Liver (tissue), 8 donors: ENCODE measurements at regions not wholly inside any gene's neighbourhood (a gene's known extent, or its start where the extent isn't known, plus 50 kb on each side); places are given as distances from the start of the nearest gene placed in this dataset.

Source experiments
- DNase-seq: peaks from one replicate; pipeline ENCODE4 v3.0.0-alpha.2; 2017; ENCODE audit warnings: low spot score
- H3K27ac ChIP-seq, 2 donors: one replicate each; pipeline ENCODE4 v1.7.0; 2013; ENCODE audit warnings: inconsistent platforms in 2 of 2, low read length in 2 of 2, control low read depth in 1 of 2, low read depth in 1 of 2, mild to moderate bottlenecking in 1 of 2
- H3K27me3 ChIP-seq, 4 donors: one replicate each; pipeline versions ENCODE4 v1.6.1 to v1.7.0; 2013; ENCODE audit warnings: low read length in 3 of 4, inconsistent platforms in 1 of 4, mild to moderate bottlenecking in 1 of 4, moderate library complexity in 1 of 4; ENCODE audit not compliant: control insufficient read depth in 4 of 4, insufficient read depth in 4 of 4
- H3K36me3 ChIP-seq, 4 donors: one replicate each; pipeline versions ENCODE4 v1.6.1 to v1.7.0; 2013; ENCODE audit warnings: low read length in 3 of 4, mild to moderate bottlenecking in 3 of 4, low read depth in 1 of 4, moderate library complexity in 1 of 4; ENCODE audit not compliant: control insufficient read depth in 4 of 4, insufficient read depth in 3 of 4
- H3K4me1 ChIP-seq, 4 donors: one replicate each; pipeline versions ENCODE4 v1.6.1 to v1.7.0; 2013; ENCODE audit warnings: low read length in 3 of 4, mild to moderate bottlenecking in 3 of 4, moderate library complexity in 1 of 4; ENCODE audit not compliant: control insufficient read depth in 4 of 4, insufficient read depth in 4 of 4
- H3K4me3 ChIP-seq, 3 donors: one replicate each; pipeline versions ENCODE4 v1.6.1 to v1.7.0; 2013; ENCODE audit warnings: low read length in 3 of 3, control low read depth in 1 of 3, low read depth in 1 of 3, mild to moderate bottlenecking in 1 of 3
- H3K9ac ChIP-seq, 2 donors: one replicate each; pipeline ENCODE4 v1.7.0; 2013; ENCODE audit warnings: low read length in 2 of 2, mild to moderate bottlenecking in 2 of 2, moderate library complexity in 2 of 2, control low read depth in 1 of 2, low read depth in 1 of 2
- H3K9me3 ChIP-seq, 4 donors: one replicate each; pipeline versions ENCODE4 v1.6.1 to v1.7.0; 2013; ENCODE audit warnings: low read length in 3 of 4; ENCODE audit not compliant: control insufficient read depth in 4 of 4
- EGR1 ChIP-seq, 2 donors: IDR thresholded peaks; 2 replicates each; pipeline ENCODE4 v1.6.1; 2016 to 2018; ENCODE audit warnings: antibody characterized with exemption in 2 of 2, low read depth in 2 of 2
- FOXA1 ChIP-seq: IDR thresholded peaks from 2 replicates; pipeline ENCODE4 v1.6.1; 2016; ENCODE audit warnings: antibody characterized with exemption
- FOXA2 ChIP-seq: IDR thresholded peaks from 2 replicates; pipeline ENCODE4 v1.6.1; 2016; ENCODE audit warnings: antibody characterized with exemption
- GABPA ChIP-seq, 2 donors: IDR thresholded peaks in 1 of 2; conservative IDR thresholded peaks in 1 of 2; 2 replicates each; pipeline ENCODE4 v1.6.1; 2016; ENCODE audit warnings: antibody characterized with exemption in 2 of 2, mild to moderate bottlenecking in 1 of 2, moderate library complexity in 1 of 2
- HNF4A ChIP-seq, 2 donors: conservative IDR thresholded peaks; 2 replicates each; pipeline ENCODE4 v1.6.1; 2016; ENCODE audit warnings: antibody characterized with exemption in 2 of 2, mild to moderate bottlenecking in 2 of 2
- HNF4G ChIP-seq: IDR thresholded peaks from 2 replicates; pipeline ENCODE4 v1.6.1; 2016; ENCODE audit warnings: antibody characterized with exemption
- JUND ChIP-seq, 2 donors: IDR thresholded peaks; 2 replicates each; pipeline ENCODE4 v1.6.1; 2016; ENCODE audit warnings: antibody characterized with exemption in 2 of 2
- NR2F2 ChIP-seq: IDR thresholded peaks from 2 replicates; pipeline ENCODE4 v1.6.1; 2016; ENCODE audit warnings: antibody characterized with exemption
- RAD21 ChIP-seq, 2 donors: IDR thresholded peaks; 2 replicates each; pipeline ENCODE4 v1.6.1; 2016; ENCODE audit warnings: antibody characterized with exemption in 2 of 2, mild to moderate bottlenecking in 2 of 2
- RXRA ChIP-seq, 2 donors: IDR thresholded peaks; 2 replicates each; pipeline ENCODE4 v1.6.1; 2017 to 2018; ENCODE audit warnings: antibody characterized with exemption in 2 of 2, mild to moderate bottlenecking in 1 of 2
- SP1 ChIP-seq: IDR thresholded peaks from 2 replicates; pipeline ENCODE4 v1.6.1; 2018; ENCODE audit warnings: antibody characterized with exemption, mild to moderate bottlenecking
- TAF1 ChIP-seq: conservative IDR thresholded peaks from 2 replicates; pipeline ENCODE4 v1.6.1; 2016; ENCODE audit warnings: antibody characterized with exemption, mild to moderate bottlenecking
- WGBS: extraction: QIAGEN DNeasy Blood & Tissue Kit; methylation state at CpG from one replicate; pipeline ENCODE4 v1.1.7; 2013; 5-methylcytosine and 5-hydroxymethylcytosine counted together
- TF ChIP-seq, protein P1 (sequence below): IDR thresholded peaks from 2 replicates; pipeline ENCODE4 v1.6.1; 2016; ENCODE audit warnings: antibody characterized with exemption
- TF ChIP-seq, protein P2 (sequence below): IDR thresholded peaks from 2 replicates; pipeline ENCODE4 v1.6.1; 2016; ENCODE audit warnings: antibody characterized with exemption
- TF ChIP-seq, protein P3 (sequence below): IDR thresholded peaks from 2 replicates; pipeline ENCODE4 v1.6.1; 2016; ENCODE audit warnings: antibody characterized with exemption, mild to moderate bottlenecking
- TF ChIP-seq, protein P4 (sequence below): fragments of 150-350 bp; IDR thresholded peaks from 2 replicates; pipeline ENCODE4 v1.5.1; 2017; ENCODE audit warnings: improper control_type of control experiment, low read depth, low read length; ENCODE audit not compliant: missing input control
- donor health status: healthy.
- donor health status: healthy.
- donor health status: healthy.
- donor health status: healthy.
- donor health status: healthy.

DNA sequence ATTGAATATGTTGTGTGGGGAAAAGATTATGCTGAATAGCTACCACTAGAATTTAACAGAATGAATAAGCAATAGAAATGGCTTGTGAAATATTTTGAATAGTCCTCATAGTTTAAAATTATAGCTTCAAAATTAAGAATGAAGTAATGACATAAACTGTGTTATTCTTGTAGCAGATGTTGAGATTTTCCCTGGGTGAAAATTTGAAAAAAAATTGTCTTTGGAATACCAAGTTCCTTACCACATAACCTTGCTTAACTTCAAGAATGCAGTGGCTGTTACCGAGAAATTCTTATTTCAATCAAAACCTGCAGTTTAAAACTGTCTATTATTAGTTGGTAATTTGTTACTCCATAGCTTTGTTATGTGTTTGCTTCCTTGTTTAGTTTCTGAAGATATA, 1268.6 kb downstream of the RAPGEF2 start:
- DNase-seq: no peak
- 81% methylated on average over 1 of the region's 1 CpG for WGBS
- Histone ChIP-seq H3K4me3 (no peak overlapping the region), H3K9ac (no peak overlapping the region), H3K27me3 (peaks cover 0 to 5% (median 0%) of the 10 kb centered on the region in 4 donors), H3K27ac (no peak overlapping the region), H3K9me3 (no peaks in the 10 kb centered on the region), H3K36me3 (no peaks in the 10 kb centered on the region), H3K4me1 (no peaks in the 10 kb centered on the region)
- TF ChIP-seq JUND (IDR thresholded peaks at IDR 0.05) (no peak), FOXA1 (no peak), EGR1 (IDR thresholded peaks at IDR 0.05; ENCODE audit: low read depth in 2 of 2) (no peak), FOXA2 (no peak), RXRA (IDR thresholded peaks at IDR 0.05) (no peak), RAD21 (IDR thresholded peaks at IDR 0.05) (no peak), HNF4A (conservative IDR thresholded peaks at IDR 0.05) (no peak)
- TF ChIP-seq, protein P1, sequence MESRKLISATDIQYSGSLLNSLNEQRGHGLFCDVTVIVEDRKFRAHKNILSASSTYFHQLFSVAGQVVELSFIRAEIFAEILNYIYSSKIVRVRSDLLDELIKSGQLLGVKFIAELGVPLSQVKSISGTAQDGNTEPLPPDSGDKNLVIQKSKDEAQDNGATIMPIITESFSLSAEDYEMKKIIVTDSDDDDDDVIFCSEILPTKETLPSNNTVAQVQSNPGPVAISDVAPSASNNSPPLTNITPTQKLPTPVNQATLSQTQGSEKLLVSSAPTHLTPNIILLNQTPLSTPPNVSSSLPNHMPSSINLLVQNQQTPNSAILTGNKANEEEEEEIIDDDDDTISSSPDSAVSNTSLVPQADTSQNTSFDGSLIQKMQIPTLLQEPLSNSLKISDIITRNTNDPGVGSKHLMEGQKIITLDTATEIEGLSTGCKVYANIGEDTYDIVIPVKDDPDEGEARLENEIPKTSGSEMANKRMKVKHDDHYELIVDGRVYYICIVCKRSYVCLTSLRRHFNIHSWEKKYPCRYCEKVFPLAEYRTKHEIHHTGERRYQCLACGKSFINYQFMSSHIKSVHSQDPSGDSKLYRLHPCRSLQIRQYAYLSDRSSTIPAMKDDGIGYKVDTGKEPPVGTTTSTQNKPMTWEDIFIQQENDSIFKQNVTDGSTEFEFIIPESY: no peak

DNA sequence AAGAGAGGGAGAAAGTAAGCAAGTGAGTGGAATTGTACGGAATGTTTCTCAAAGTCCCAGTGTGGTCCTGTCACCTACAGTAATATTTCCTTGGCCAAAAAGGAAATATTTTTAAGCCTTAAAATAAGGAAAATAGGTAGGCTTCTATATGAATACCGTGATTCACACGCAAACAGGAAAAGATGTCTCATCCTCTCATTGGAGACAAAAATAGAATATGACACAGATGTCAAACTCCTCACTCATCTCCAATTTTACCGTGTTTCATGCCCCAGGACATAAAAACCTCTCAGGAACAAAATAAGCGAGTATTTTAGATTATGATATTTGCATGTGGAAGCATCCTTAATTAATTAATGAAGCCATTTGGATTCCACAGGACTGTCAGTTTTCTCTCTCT, 1269.5 kb downstream of the RAPGEF2 start:
- H3K27me3 ChIP-seq: peaks cover 0 to 2% (median 0%) of the 10 kb centered on the region in 4 donors
- no peak overlapping the region for H3K4me3 ChIP-seq
- H3K4me1 ChIP-seq: no peaks in the 10 kb centered on the region
- 73% methylated on average over 5 of the region's 5 CpGs for WGBS
- no peak overlapping the region for H3K9ac ChIP-seq
- no peak overlapping the region for H3K27ac ChIP-seq
- H3K9me3 ChIP-seq: no peaks in the 10 kb centered on the region
- TF ChIP-seq HNF4A (conservative IDR thresholded peaks at IDR 0.05): no peak
- no peak for TF ChIP-seq NR2F2
- TF ChIP-seq SP1: no peak
- no peak for TF ChIP-seq RXRA (IDR thresholded peaks at IDR 0.05)
- TF ChIP-seq RAD21 (IDR thresholded peaks at IDR 0.05): no peak
- no peak for TF ChIP-seq JUND (IDR thresholded peaks at IDR 0.05)
- TF ChIP-seq, protein P2, sequence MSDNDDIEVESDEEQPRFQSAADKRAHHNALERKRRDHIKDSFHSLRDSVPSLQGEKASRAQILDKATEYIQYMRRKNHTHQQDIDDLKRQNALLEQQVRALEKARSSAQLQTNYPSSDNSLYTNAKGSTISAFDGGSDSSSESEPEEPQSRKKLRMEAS: no peak
- DNase-seq: no peak
- no peaks in the 10 kb centered on the region for H3K36me3 ChIP-seq

DNA sequence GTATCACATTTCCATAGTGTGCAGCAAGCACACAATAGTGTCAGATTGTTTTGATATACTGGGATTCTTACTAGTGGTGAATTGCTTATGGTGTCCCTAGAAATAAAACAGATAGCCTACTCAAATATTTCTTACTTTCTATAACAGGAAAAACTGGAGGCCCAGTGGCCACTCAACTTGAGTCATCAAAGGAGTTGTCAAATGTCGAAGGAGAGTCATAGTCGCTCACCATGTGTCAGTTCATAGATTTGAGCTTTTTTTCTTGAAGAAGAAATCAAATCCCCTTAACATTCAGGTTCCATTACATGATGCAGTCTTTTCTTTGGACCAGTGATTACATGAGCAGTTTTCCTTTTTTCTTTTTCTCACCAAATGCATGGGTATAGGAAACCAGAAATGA, 1271.0 kb downstream of the RAPGEF2 start:
- H3K9me3 ChIP-seq: no peaks in the 10 kb centered on the region
- no peaks in the 10 kb centered on the region for H3K36me3 ChIP-seq
- H3K4me3 ChIP-seq: no peak overlapping the region
- H3K4me1 ChIP-seq: no peaks in the 10 kb centered on the region
- H3K9ac ChIP-seq: no peak overlapping the region
- H3K27me3 ChIP-seq: peaks cover 0 to 2% (median 0%) of the 10 kb centered on the region in 4 donors
- TF ChIP-seq EGR1 (IDR thresholded peaks at IDR 0.05; ENCODE audit: low read depth in 2 of 2) (no peak), GABPA (IDR thresholded peaks at IDR 0.05 in 1 of 2, conservative IDR thresholded peaks at IDR 0.05 in 1 of 2) (no peak), HNF4G (no peak), TAF1 (no peak), NR2F2 (no peak), RXRA (IDR thresholded peaks at IDR 0.05) (no peak), HNF4A (conservative IDR thresholded peaks at IDR 0.05) (no peak)
- TF ChIP-seq, protein P1: no peak
- TF ChIP-seq, protein P3, sequence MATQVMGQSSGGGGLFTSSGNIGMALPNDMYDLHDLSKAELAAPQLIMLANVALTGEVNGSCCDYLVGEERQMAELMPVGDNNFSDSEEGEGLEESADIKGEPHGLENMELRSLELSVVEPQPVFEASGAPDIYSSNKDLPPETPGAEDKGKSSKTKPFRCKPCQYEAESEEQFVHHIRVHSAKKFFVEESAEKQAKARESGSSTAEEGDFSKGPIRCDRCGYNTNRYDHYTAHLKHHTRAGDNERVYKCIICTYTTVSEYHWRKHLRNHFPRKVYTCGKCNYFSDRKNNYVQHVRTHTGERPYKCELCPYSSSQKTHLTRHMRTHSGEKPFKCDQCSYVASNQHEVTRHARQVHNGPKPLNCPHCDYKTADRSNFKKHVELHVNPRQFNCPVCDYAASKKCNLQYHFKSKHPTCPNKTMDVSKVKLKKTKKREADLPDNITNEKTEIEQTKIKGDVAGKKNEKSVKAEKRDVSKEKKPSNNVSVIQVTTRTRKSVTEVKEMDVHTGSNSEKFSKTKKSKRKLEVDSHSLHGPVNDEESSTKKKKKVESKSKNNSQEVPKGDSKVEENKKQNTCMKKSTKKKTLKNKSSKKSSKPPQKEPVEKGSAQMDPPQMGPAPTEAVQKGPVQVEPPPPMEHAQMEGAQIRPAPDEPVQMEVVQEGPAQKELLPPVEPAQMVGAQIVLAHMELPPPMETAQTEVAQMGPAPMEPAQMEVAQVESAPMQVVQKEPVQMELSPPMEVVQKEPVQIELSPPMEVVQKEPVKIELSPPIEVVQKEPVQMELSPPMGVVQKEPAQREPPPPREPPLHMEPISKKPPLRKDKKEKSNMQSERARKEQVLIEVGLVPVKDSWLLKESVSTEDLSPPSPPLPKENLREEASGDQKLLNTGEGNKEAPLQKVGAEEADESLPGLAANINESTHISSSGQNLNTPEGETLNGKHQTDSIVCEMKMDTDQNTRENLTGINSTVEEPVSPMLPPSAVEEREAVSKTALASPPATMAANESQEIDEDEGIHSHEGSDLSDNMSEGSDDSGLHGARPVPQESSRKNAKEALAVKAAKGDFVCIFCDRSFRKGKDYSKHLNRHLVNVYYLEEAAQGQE: no peak
- TF ChIP-seq, protein P4, sequence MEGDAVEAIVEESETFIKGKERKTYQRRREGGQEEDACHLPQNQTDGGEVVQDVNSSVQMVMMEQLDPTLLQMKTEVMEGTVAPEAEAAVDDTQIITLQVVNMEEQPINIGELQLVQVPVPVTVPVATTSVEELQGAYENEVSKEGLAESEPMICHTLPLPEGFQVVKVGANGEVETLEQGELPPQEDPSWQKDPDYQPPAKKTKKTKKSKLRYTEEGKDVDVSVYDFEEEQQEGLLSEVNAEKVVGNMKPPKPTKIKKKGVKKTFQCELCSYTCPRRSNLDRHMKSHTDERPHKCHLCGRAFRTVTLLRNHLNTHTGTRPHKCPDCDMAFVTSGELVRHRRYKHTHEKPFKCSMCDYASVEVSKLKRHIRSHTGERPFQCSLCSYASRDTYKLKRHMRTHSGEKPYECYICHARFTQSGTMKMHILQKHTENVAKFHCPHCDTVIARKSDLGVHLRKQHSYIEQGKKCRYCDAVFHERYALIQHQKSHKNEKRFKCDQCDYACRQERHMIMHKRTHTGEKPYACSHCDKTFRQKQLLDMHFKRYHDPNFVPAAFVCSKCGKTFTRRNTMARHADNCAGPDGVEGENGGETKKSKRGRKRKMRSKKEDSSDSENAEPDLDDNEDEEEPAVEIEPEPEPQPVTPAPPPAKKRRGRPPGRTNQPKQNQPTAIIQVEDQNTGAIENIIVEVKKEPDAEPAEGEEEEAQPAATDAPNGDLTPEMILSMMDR: no peak
- DNase-seq: no peak
- 84% methylated on average over 2 of the region's 2 CpGs for WGBS
- no peak overlapping the region for H3K27ac ChIP-seq
